Fibroblast of lung (primary cell): ENCODE measurements at regions not wholly inside any gene's neighbourhood (a gene's known extent, or its start where the extent isn't known, plus 50 kb on each side); places are given as distances from the start of the nearest gene placed in this dataset.
A peak's percentile ranks its signal among the peaks of the same experiment; 100 is the strongest.

Source experiments
- DNase-seq, 2 donors: peaks; one replicate each; pipeline versions ENCODE4 v3.0.0 to v3.0.0-alpha.2; 2010; ENCODE audit warnings: low read depth in 2 of 2
- H2AFZ ChIP-seq: 2 replicates; pipeline ENCODE4 v1.5.1; 2012; ENCODE audit warnings: low read length, control low read depth, inconsistent platforms
- H3K27ac ChIP-seq: 2 replicates; pipeline ENCODE4 v1.5.1; 2011; ENCODE audit warnings: low read length, control low read depth; ENCODE audit not compliant: insufficient read depth
- H3K27me3 ChIP-seq: 2 replicates; pipeline ENCODE4 v1.5.1; 2011; ENCODE audit warnings: mild to moderate bottlenecking, low read length; ENCODE audit not compliant: control insufficient read depth, insufficient read depth
- H3K36me3 ChIP-seq: 2 replicates; pipeline ENCODE4 v1.5.1; 2011; ENCODE audit warnings: low read length; ENCODE audit not compliant: control insufficient read depth, insufficient read depth
- H3K4me1 ChIP-seq: 2 replicates; pipeline ENCODE4 v1.5.1; 2011; ENCODE audit warnings: low read length; ENCODE audit not compliant: control insufficient read depth, insufficient read depth; ENCODE audit errors: extremely low read depth
- H3K4me2 ChIP-seq: 2 replicates; pipeline ENCODE4 v1.5.1; 2011; ENCODE audit warnings: low read length, control low read depth; ENCODE audit not compliant: insufficient read depth; ENCODE audit errors: extremely low read depth
- H3K4me3 ChIP-seq, 4 experiments: fragments of 200-600 bp in 1 of 4; sonication (generic) in 1 of 4; replicated peaks in 1 of 4; 2 replicates each; pipeline ENCODE4 v1.5.1; 2011 to 2016; ENCODE audit warnings: low read length in 4 of 4, low read depth in 3 of 4, mild to moderate bottlenecking in 3 of 4, control low read depth in 2 of 4, inconsistent platforms in 1 of 4, mixed read lengths in 1 of 4; ENCODE audit not compliant: insufficient read depth in 1 of 4; ENCODE audit errors: control extremely low read depth in 1 of 4
- H3K79me2 ChIP-seq: 2 replicates; pipeline ENCODE4 v1.5.1; 2012; ENCODE audit warnings: mild to moderate bottlenecking, low read length, inconsistent platforms; ENCODE audit not compliant: control insufficient read depth, insufficient read depth
- H3K9ac ChIP-seq: 2 replicates; pipeline ENCODE4 v1.5.1; 2011; ENCODE audit warnings: mild to moderate bottlenecking, low read length, control low read depth; ENCODE audit not compliant: insufficient read depth
- H3K9me3 ChIP-seq: 2 replicates; pipeline ENCODE4 v1.5.1; 2012; ENCODE audit warnings: low read depth, low read length; ENCODE audit not compliant: control insufficient read depth, insufficient read depth
- H4K20me1 ChIP-seq: 2 replicates; pipeline ENCODE4 v1.5.1; 2011; ENCODE audit warnings: low read length; ENCODE audit not compliant: control insufficient read depth, insufficient read depth; ENCODE audit errors: extremely low read depth
- CTCF ChIP-seq, 2 donors: IDR thresholded peaks in 1 of 2; conservative IDR thresholded peaks in 1 of 2; 1 replicate in 1 of 2; 2 replicates in 1 of 2; pipeline ENCODE4 v1.5.1; 2011 to 2012; ENCODE audit warnings: low read length in 2 of 2, control low read depth in 1 of 2, inconsistent platforms in 1 of 2, low read depth in 1 of 2, mild to moderate bottlenecking in 1 of 2
- EZH2 ChIP-seq: IDR thresholded peaks from 2 replicates; pipeline ENCODE4 v1.5.1; 2012; ENCODE audit warnings: low read length, control low read depth, mild to moderate bottlenecking; ENCODE audit errors: missing control alignments

- H3K36me3 ChIP-seq, result no peaks in the 10 kb centered on the region
- H3K4me3 ChIP-seq, result no peak overlapping the region
- no peaks in the 10 kb centered on the region for H3K27me3 ChIP-seq
- H2AFZ ChIP-seq, result no peak overlapping the region
- no peaks in the 10 kb centered on the region for H3K9me3 ChIP-seq
- H3K9ac ChIP-seq, result no peak overlapping the region
- no peak overlapping the region for H3K27ac ChIP-seq
- no peak overlapping the region for H3K4me2 ChIP-seq
- H4K20me1 ChIP-seq, result no peaks in the 10 kb centered on the region
- no peaks in the 10 kb centered on the region for H3K4me1 ChIP-seq
- TF ChIP-seq CTCF (conservative IDR thresholded peaks at IDR 0.05 in 1 of 2, IDR thresholded peaks at IDR 0.05 in 1 of 2; ENCODE audit: low read depth in 1 of 2, low read length in 2 of 2), result no peak
- TF ChIP-seq EZH2, result no peak
- H3K79me2 ChIP-seq, result no peaks in the 10 kb centered on the region
- DNase-seq, result no peak
Observed at GRCh38 chr16:27611340-27611739, 61.4 kb downstream of the KATNIP start.

- no peak for TF ChIP-seq EZH2
- no peak for TF ChIP-seq CTCF (conservative IDR thresholded peaks at IDR 0.05 in 1 of 2, IDR thresholded peaks at IDR 0.05 in 1 of 2; ENCODE audit: low read depth in 1 of 2, low read length in 2 of 2)
- H3K9me3 ChIP-seq, result no peaks in the 10 kb centered on the region
- H2AFZ ChIP-seq, result no peak overlapping the region
Observed at GRCh38 chr16:27613238-27613791, 63.4 kb downstream of the KATNIP start.

GRCh38 chr16:27617665-27618064 is 67.7 kb downstream of the KATNIP start:
- DNase-seq, result peak in 1 of 2 donors; percentile 44
- no peaks in the 10 kb centered on the region for H4K20me1 ChIP-seq
- TF ChIP-seq EZH2 (no peak), CTCF (conservative IDR thresholded peaks at IDR 0.05 in 1 of 2, IDR thresholded peaks at IDR 0.05 in 1 of 2; ENCODE audit: low read depth in 1 of 2, low read length in 2 of 2) (no peak)

More at GRCh38 chr16:27613238-27613791, 63.4 kb downstream of the KATNIP start:
- H3K4me1 ChIP-seq, result no peaks in the 10 kb centered on the region
- no peak overlapping the region for H3K4me2 ChIP-seq
- H4K20me1 ChIP-seq, result no peaks in the 10 kb centered on the region
- H3K27me3 ChIP-seq, result no peaks in the 10 kb centered on the region
- DNase-seq, result no peak
- no peak overlapping the region for H3K4me3 ChIP-seq
- H3K36me3 ChIP-seq, result no peaks in the 10 kb centered on the region
- no peak overlapping the region for H3K27ac ChIP-seq
- H3K9ac ChIP-seq, result no peak overlapping the region
- H3K79me2 ChIP-seq, result no peaks in the 10 kb centered on the region

More at GRCh38 chr16:27617665-27618064, 67.7 kb downstream of the KATNIP start:
- H3K9ac ChIP-seq, result no peak overlapping the region
- H2AFZ ChIP-seq, result no peak overlapping the region
- H3K4me3 ChIP-seq, result no peak overlapping the region
- no peaks in the 10 kb centered on the region for H3K9me3 ChIP-seq
- H3K27ac ChIP-seq, result no peak overlapping the region
- no peak overlapping the region for H3K4me2 ChIP-seq
- H3K79me2 ChIP-seq, result no peaks in the 10 kb centered on the region
- H3K36me3 ChIP-seq, result no peaks in the 10 kb centered on the region
- H3K4me1 ChIP-seq, result no peaks in the 10 kb centered on the region
- H3K27me3 ChIP-seq, result no peaks in the 10 kb centered on the region
